WTC11 (cell line): ENCODE measurements at regions not wholly inside any gene's neighbourhood (a gene's known extent, or its start where the extent isn't known, plus 50 kb on each side); places are given as distances from the start of the nearest gene placed in this dataset.

Experiments
- ESRRA ChIP-seq: sonication (generic); formaldehyde crosslinking; IDR thresholded peaks from 2 replicates; pipeline ENCODE4 v1.8.1; 2022; ENCODE audit warnings: mild to moderate bottlenecking, missing genetic modification reagents, borderline replicate concordance
- ETV6 ChIP-seq: sonication (generic); formaldehyde crosslinking; IDR thresholded peaks from 2 replicates; pipeline ENCODE4 v1.8.1; 2022; ENCODE audit warnings: mild to moderate bottlenecking, missing genetic modification reagents
- IRF2 ChIP-seq: sonication (generic); formaldehyde crosslinking; IDR thresholded peaks from 2 replicates; pipeline ENCODE4 v1.8.0; 2022; ENCODE audit warnings: low read depth, missing genetic modification reagents, borderline replicate concordance
- NR2C2 ChIP-seq: sonication (generic); formaldehyde crosslinking; IDR thresholded peaks from 2 replicates; pipeline ENCODE4 v1.8.0; 2022; ENCODE audit warnings: mild to moderate bottlenecking, missing genetic modification reagents
- TCF7 ChIP-seq: sonication (generic); formaldehyde crosslinking; IDR thresholded peaks from 2 replicates; pipeline ENCODE4 v1.8.0; 2022; ENCODE audit warnings: mild to moderate bottlenecking, low read depth, missing genetic modification reagents, moderate library complexity
- ZBTB21 ChIP-seq: sonication (generic); formaldehyde crosslinking; IDR thresholded peaks from 2 replicates; pipeline ENCODE4 v1.8.1; 2023; ENCODE audit warnings: mild to moderate bottlenecking, missing genetic modification reagents, borderline replicate concordance
- ZNF232 ChIP-seq: sonication (generic); formaldehyde crosslinking; IDR thresholded peaks from 2 replicates; pipeline ENCODE4 v1.8.0; 2022; ENCODE audit warnings: mild to moderate bottlenecking, missing genetic modification reagents
- ZNF263 ChIP-seq: sonication (generic); formaldehyde crosslinking; IDR thresholded peaks from 2 replicates; pipeline ENCODE4 v1.8.1; 2022; ENCODE audit warnings: low read depth, mild to moderate bottlenecking, moderate library complexity, missing genetic modification reagents
- TF ChIP-seq, protein P1 (sequence below): fragments of 200-600 bp; IDR thresholded peaks from 2 replicates; pipeline ENCODE4 v1.8.0; 2022; ENCODE audit warnings: antibody characterized with exemption
- TF ChIP-seq, protein P2 (sequence below): sonication (generic); formaldehyde crosslinking; IDR thresholded peaks from 2 replicates; pipeline ENCODE4 v1.8.1; 2022; ENCODE audit warnings: low read depth, mild to moderate bottlenecking, moderate library complexity, missing genetic modification reagents, borderline replicate concordance
- TF ChIP-seq, protein P3 (sequence below): sonication (generic); formaldehyde crosslinking; IDR thresholded peaks from 2 replicates; pipeline ENCODE4 v1.8.1; 2023; ENCODE audit warnings: mild to moderate bottlenecking, missing genetic modification reagents, borderline replicate concordance
- TF ChIP-seq, protein P4 (sequence below): fragments of 250-450 bp; sonication (Bioruptor Pico); conservative IDR thresholded peaks from 2 replicates; pipeline ENCODE4 v1.9.0; 2021; ENCODE audit warnings: mild to moderate bottlenecking
- TF ChIP-seq, protein P5 (sequence below): sonication (generic); formaldehyde crosslinking; IDR thresholded peaks from 2 replicates; pipeline ENCODE4 v1.8.1; 2023; ENCODE audit warnings: mild to moderate bottlenecking, missing genetic modification reagents, moderate library complexity

DNA sequence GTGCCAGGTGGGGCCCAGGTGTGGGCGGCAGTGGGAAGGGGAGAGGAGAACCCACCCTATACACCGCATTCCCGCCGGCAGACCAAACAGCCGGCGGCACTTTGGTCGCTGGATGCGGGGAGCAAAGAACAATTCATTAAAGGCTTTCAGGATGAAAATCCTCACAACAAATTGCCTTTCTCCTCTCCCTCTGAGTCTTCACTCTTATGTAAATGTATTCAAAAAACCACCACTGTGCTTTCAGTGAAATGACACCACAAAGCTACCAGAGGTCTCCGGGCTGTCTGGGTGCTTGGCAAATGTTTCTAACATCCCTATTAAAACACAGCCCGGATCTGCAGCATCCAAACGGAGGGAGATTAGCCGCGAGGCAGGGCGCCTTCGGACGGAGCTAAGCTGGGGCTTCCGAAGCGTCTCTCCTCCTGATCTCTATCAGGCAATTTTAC, 171.8 kb upstream of the TBL1X start:
- TF ChIP-seq TCF7 (CRISPR knock-in tag) = no peak
- no peak for TF ChIP-seq ZNF232 (CRISPR knock-in tag)
- no peak for TF ChIP-seq ESRRA (CRISPR knock-in tag)
- TF ChIP-seq ZNF263 (CRISPR knock-in tag) = no peak
- TF ChIP-seq, protein P1, sequence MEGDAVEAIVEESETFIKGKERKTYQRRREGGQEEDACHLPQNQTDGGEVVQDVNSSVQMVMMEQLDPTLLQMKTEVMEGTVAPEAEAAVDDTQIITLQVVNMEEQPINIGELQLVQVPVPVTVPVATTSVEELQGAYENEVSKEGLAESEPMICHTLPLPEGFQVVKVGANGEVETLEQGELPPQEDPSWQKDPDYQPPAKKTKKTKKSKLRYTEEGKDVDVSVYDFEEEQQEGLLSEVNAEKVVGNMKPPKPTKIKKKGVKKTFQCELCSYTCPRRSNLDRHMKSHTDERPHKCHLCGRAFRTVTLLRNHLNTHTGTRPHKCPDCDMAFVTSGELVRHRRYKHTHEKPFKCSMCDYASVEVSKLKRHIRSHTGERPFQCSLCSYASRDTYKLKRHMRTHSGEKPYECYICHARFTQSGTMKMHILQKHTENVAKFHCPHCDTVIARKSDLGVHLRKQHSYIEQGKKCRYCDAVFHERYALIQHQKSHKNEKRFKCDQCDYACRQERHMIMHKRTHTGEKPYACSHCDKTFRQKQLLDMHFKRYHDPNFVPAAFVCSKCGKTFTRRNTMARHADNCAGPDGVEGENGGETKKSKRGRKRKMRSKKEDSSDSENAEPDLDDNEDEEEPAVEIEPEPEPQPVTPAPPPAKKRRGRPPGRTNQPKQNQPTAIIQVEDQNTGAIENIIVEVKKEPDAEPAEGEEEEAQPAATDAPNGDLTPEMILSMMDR = no peak
- TF ChIP-seq, protein P2, sequence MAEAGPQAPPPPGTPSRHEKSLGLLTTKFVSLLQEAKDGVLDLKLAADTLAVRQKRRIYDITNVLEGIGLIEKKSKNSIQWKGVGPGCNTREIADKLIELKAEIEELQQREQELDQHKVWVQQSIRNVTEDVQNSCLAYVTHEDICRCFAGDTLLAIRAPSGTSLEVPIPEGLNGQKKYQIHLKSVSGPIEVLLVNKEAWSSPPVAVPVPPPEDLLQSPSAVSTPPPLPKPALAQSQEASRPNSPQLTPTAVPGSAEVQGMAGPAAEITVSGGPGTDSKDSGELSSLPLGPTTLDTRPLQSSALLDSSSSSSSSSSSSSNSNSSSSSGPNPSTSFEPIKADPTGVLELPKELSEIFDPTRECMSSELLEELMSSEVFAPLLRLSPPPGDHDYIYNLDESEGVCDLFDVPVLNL (CRISPR knock-in tag) = no peak
- no peak for TF ChIP-seq NR2C2
- TF ChIP-seq, protein P3, sequence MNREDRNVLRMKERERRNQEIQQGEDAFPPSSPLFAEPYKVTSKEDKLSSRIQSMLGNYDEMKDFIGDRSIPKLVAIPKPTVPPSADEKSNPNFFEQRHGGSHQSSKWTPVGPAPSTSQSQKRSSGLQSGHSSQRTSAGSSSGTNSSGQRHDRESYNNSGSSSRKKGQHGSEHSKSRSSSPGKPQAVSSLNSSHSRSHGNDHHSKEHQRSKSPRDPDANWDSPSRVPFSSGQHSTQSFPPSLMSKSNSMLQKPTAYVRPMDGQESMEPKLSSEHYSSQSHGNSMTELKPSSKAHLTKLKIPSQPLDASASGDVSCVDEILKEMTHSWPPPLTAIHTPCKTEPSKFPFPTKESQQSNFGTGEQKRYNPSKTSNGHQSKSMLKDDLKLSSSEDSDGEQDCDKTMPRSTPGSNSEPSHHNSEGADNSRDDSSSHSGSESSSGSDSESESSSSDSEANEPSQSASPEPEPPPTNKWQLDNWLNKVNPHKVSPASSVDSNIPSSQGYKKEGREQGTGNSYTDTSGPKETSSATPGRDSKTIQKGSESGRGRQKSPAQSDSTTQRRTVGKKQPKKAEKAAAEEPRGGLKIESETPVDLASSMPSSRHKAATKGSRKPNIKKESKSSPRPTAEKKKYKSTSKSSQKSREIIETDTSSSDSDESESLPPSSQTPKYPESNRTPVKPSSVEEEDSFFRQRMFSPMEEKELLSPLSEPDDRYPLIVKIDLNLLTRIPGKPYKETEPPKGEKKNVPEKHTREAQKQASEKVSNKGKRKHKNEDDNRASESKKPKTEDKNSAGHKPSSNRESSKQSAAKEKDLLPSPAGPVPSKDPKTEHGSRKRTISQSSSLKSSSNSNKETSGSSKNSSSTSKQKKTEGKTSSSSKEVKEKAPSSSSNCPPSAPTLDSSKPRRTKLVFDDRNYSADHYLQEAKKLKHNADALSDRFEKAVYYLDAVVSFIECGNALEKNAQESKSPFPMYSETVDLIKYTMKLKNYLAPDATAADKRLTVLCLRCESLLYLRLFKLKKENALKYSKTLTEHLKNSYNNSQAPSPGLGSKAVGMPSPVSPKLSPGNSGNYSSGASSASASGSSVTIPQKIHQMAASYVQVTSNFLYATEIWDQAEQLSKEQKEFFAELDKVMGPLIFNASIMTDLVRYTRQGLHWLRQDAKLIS (CRISPR knock-in tag) = no peak
- TF ChIP-seq, protein P4, sequence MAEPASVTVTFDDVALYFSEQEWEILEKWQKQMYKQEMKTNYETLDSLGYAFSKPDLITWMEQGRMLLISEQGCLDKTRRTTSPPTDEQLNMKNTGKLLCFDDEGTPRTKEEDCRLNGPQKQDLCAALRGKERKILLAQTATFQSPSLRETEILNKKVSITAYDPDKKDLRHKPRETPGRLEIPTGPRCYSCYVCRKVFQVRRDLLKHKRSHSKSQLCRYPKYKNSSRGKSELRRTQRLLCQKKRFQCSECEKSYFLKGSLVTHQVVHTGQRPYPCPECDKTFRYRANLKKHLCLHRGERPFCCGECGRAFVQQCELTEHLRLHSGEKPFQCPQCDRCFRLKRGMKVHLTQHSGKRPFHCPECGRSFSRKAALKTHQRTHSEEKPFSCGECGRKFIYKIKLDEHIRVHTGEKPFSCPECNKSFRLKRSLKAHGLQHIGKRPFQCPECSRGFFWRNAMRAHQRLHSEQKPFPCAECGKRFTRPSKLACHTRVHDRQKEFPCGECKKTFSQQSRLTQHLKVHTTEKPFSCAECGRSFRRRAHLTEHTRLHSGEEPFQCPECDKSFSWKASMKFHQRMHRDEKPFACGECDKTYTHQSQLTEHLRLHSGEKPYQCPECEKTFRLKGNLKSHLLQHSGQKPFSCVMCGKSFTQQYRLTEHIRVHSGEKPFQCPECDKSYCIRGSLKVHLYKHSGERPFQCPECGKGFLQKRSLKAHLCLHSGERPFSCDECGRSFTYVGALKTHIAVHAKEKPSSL = no peak
- TF ChIP-seq ETV6 (CRISPR knock-in tag) = no peak
- no peak for TF ChIP-seq IRF2 (CRISPR knock-in tag)
- TF ChIP-seq, protein P5, sequence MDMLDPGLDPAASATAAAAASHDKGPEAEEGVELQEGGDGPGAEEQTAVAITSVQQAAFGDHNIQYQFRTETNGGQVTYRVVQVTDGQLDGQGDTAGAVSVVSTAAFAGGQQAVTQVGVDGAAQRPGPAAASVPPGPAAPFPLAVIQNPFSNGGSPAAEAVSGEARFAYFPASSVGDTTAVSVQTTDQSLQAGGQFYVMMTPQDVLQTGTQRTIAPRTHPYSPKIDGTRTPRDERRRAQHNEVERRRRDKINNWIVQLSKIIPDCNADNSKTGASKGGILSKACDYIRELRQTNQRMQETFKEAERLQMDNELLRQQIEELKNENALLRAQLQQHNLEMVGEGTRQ (CRISPR knock-in tag) = no peak
- no peak for TF ChIP-seq ZBTB21 (CRISPR knock-in tag)
